ENCODE measurements at regions not wholly inside any gene's neighbourhood (a gene's known extent, or its start where the extent isn't known, plus 50 kb on each side); places are given as distances from the start of the nearest gene placed in this dataset.

GRCh38 chr12:111032591-111032919 lies 112.2 kb upstream of the MYL2 start:
- no peaks in the 10 kb centered on the region for H3K9me3 ChIP-seq (ENCODE audit: control insufficient read depth, insufficient read depth, low read depth, low read length)
- TF ChIP-seq, protein P1, sequence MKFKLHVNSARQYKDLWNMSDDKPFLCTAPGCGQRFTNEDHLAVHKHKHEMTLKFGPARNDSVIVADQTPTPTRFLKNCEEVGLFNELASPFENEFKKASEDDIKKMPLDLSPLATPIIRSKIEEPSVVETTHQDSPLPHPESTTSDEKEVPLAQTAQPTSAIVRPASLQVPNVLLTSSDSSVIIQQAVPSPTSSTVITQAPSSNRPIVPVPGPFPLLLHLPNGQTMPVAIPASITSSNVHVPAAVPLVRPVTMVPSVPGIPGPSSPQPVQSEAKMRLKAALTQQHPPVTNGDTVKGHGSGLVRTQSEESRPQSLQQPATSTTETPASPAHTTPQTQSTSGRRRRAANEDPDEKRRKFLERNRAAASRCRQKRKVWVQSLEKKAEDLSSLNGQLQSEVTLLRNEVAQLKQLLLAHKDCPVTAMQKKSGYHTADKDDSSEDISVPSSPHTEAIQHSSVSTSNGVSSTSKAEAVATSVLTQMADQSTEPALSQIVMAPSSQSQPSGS (tag by site-specific recombination; IDR thresholded peaks at IDR 0.05; ENCODE audit: low read depth), result peak; percentile 68; the same call in 1 of the 2 replicates
- TF ChIP-seq, protein P2, sequence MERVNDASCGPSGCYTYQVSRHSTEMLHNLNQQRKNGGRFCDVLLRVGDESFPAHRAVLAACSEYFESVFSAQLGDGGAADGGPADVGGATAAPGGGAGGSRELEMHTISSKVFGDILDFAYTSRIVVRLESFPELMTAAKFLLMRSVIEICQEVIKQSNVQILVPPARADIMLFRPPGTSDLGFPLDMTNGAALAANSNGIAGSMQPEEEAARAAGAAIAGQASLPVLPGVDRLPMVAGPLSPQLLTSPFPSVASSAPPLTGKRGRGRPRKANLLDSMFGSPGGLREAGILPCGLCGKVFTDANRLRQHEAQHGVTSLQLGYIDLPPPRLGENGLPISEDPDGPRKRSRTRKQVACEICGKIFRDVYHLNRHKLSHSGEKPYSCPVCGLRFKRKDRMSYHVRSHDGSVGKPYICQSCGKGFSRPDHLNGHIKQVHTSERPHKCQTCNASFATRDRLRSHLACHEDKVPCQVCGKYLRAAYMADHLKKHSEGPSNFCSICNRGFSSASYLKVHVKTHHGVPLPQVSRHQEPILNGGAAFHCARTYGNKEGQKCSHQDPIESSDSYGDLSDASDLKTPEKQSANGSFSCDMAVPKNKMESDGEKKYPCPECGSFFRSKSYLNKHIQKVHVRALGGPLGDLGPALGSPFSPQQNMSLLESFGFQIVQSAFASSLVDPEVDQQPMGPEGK (tag by site-specific recombination; IDR thresholded peaks at IDR 0.05), result peak; percentile 81
- TF ChIP-seq ZNF549 (tag by site-specific recombination; IDR thresholded peaks at IDR 0.05) (no peak), ZBTB48 (tag by site-specific recombination; IDR thresholded peaks at IDR 0.05) (peak; percentile 52; the same call in 1 of the 2 replicates), ZNF350 (tag by site-specific recombination; IDR thresholded peaks at IDR 0.05) (no peak), ZNF398 (tag by site-specific recombination; IDR thresholded peaks at IDR 0.05) (peak; percentile 79), ZNF610 (tag by site-specific recombination; IDR thresholded peaks at IDR 0.05; ENCODE audit: borderline replicate concordance) (no peak), ZNF324 (tag by site-specific recombination; IDR thresholded peaks at IDR 0.05) (0 out of 2 replicates have a peak, but pooled peaks have one; percentile 45), KLF1 (tag by site-specific recombination; IDR thresholded peaks at IDR 0.05) (peak; percentile 69), ZNF10 (tag by site-specific recombination; IDR thresholded peaks at IDR 0.05) (peak; percentile 37; the same call in 1 of the 2 replicates), RBAK (tag by site-specific recombination; IDR thresholded peaks at IDR 0.05) (no peak), KLF17 (tag by site-specific recombination; IDR thresholded peaks at IDR 0.05) (peak; percentile 43; the same call in 1 of the 2 replicates), PRDM10 (tag by site-specific recombination; IDR thresholded peaks at IDR 0.05) (peak; percentile 54; the same call in 1 of the 2 replicates), ZNF658 (tag by site-specific recombination; IDR thresholded peaks at IDR 0.05) (no peak)
- TF ChIP-seq, protein P3, sequence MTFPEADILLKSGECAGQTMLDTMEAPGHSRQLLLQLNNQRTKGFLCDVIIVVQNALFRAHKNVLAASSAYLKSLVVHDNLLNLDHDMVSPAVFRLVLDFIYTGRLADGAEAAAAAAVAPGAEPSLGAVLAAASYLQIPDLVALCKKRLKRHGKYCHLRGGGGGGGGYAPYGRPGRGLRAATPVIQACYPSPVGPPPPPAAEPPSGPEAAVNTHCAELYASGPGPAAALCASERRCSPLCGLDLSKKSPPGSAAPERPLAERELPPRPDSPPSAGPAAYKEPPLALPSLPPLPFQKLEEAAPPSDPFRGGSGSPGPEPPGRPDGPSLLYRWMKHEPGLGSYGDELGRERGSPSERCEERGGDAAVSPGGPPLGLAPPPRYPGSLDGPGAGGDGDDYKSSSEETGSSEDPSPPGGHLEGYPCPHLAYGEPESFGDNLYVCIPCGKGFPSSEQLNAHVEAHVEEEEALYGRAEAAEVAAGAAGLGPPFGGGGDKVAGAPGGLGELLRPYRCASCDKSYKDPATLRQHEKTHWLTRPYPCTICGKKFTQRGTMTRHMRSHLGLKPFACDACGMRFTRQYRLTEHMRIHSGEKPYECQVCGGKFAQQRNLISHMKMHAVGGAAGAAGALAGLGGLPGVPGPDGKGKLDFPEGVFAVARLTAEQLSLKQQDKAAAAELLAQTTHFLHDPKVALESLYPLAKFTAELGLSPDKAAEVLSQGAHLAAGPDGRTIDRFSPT (tag by site-specific recombination; IDR thresholded peaks at IDR 0.05), result 0 out of 2 replicates have a peak, but pooled peaks have one; percentile 38
- ChIA-PET POLR2A (no interaction called here), CTCF (interaction anchor here (0.6 to 1.4 kb wide), 4 partner anchors 8 to 266 kb away, joined by 3 to 6 read pairs (median 4); no protein-coding TSS in a partner anchor)
- peaks cover 12% of the 10 kb centered on the region for H3K4me1 ChIP-seq (ENCODE audit: control insufficient read depth, insufficient read depth, low read length)
- H3K4me3 ChIP-seq (ENCODE audit: low read depth, low read length), result no peak overlapping the region
- H3K36me3 ChIP-seq (ENCODE audit: control insufficient read depth in 2 of 2, insufficient read depth in 1 of 2, low read length in 2 of 2), result no peaks in the 10 kb centered on the region
- H3K27ac ChIP-seq (ENCODE audit: extremely low read depth, low read depth, low read length), result no peak overlapping the region

Data from HEK293 (cell line).